ENCODE measurements at regions not wholly inside any gene's neighbourhood (a gene's known extent, or its start where the extent isn't known, plus 50 kb on each side); places are given as distances from the start of the nearest gene placed in this dataset.

DNA sequence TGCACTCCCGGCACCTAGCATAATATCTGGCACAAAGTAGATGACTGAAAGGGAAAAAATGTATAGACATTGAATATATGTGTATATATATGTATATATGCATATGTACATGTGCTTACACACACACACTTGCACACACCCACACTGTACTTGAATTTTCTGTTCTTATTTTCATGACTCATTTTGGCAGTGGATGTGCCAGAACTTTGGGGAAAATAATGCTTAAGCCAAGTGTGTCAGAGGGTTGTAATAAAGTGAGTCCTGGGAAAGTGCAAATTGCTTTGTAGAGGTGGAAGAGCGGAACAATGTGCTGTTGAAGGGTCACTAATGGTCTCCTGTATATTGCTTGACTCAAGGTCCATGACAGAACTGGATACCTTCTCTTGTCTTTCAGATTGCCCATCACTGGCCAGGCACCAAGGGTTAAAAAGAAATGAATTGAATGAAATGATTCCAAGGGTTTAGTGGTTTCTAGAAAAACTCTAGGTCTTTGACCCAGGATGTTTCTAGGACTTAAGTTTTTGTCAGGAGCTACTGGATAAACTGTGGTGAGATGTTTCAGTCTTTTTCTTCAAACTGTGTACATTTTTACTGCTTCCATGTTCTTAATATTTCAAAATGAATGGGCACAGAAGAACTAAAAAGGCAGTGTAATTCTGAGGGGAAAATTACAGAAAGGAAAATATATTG is 129.9 kb upstream of the MOCS2 start:
- H3K9ac ChIP-seq (ENCODE audit: low read depth in 1 of 2, low read length in 2 of 2), result no peak overlapping the region
- H3K36me3 ChIP-seq (ENCODE audit: control insufficient read depth in 4 of 4, insufficient read depth in 3 of 4, low read depth in 1 of 4, low read length in 3 of 4), result no peaks in the 10 kb centered on the region
- H3K9me3 ChIP-seq (ENCODE audit: control insufficient read depth in 4 of 4, low read length in 3 of 4), result no peaks in the 10 kb centered on the region
- WGBS, result 91% methylated on average over 2 of the region's 2 CpGs
- H3K4me1 ChIP-seq (ENCODE audit: control insufficient read depth in 4 of 4, insufficient read depth in 4 of 4, low read length in 3 of 4), result no peaks in the 10 kb centered on the region
- TF ChIP-seq EGR1 (IDR thresholded peaks at IDR 0.05; ENCODE audit: low read depth in 2 of 2) (no peak), GABPA (IDR thresholded peaks at IDR 0.05 in 1 of 2, conservative IDR thresholded peaks at IDR 0.05 in 1 of 2) (no peak), FOXA1 (IDR thresholded peaks at IDR 0.05) (no peak), RXRA (IDR thresholded peaks at IDR 0.05) (no peak), RAD21 (IDR thresholded peaks at IDR 0.05) (no peak)
- DNase-seq (ENCODE audit: low spot score), result no peak
- no peak overlapping the region for H3K27ac ChIP-seq (ENCODE audit: low read depth in 1 of 2, low read length in 2 of 2)
- no peak overlapping the region for H3K4me3 ChIP-seq (ENCODE audit: low read depth in 1 of 3, low read length in 3 of 3)
- no peaks in the 10 kb centered on the region for H3K27me3 ChIP-seq (ENCODE audit: control insufficient read depth in 4 of 4, insufficient read depth in 4 of 4, low read length in 3 of 4)

DNA sequence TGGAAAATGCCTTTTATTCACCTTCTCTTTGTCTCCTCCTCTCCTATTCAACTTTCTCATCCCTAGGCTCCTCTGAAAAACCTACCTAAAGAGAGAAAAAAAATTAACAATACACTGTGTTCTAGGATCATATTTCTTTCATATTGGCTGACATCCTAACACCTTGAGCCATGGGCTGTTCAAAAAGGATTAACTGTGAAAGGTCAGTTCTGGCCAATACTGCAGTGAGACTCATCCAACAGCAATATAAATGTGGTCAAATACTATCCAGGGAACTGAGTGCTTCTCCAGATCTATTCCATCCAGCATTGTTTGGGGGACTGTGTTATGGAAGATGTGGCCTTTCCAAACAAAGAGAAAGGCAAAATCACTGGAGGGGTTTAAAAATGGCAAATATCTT is 131.1 kb upstream of the MOCS2 start:
- H3K36me3 ChIP-seq (ENCODE audit: control insufficient read depth in 4 of 4, insufficient read depth in 3 of 4, low read depth in 1 of 4, low read length in 3 of 4), result no peaks in the 10 kb centered on the region
- H3K9ac ChIP-seq (ENCODE audit: low read depth in 1 of 2, low read length in 2 of 2), result no peak overlapping the region
- H3K4me1 ChIP-seq (ENCODE audit: control insufficient read depth in 4 of 4, insufficient read depth in 4 of 4, low read length in 3 of 4), result no peaks in the 10 kb centered on the region
- no peak for DNase-seq (ENCODE audit: low spot score)
- no peak overlapping the region for H3K27ac ChIP-seq (ENCODE audit: low read depth in 1 of 2, low read length in 2 of 2)
- H3K27me3 ChIP-seq (ENCODE audit: control insufficient read depth in 4 of 4, insufficient read depth in 4 of 4, low read length in 3 of 4), result no peaks in the 10 kb centered on the region
- no peaks in the 10 kb centered on the region for H3K9me3 ChIP-seq (ENCODE audit: control insufficient read depth in 4 of 4, low read length in 3 of 4)
- no peak for TF ChIP-seq RXRA (IDR thresholded peaks at IDR 0.05)
- TF ChIP-seq HNF4A (conservative IDR thresholded peaks at IDR 0.05), result no peak
- TF ChIP-seq SP1 (IDR thresholded peaks at IDR 0.05), result no peak
- TF ChIP-seq, protein P1, sequence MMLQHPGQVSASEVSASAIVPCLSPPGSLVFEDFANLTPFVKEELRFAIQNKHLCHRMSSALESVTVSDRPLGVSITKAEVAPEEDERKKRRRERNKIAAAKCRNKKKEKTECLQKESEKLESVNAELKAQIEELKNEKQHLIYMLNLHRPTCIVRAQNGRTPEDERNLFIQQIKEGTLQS (IDR thresholded peaks at IDR 0.05), result no peak
- no peak for TF ChIP-seq FOXA2 (IDR thresholded peaks at IDR 0.05)
- TF ChIP-seq, protein P2, sequence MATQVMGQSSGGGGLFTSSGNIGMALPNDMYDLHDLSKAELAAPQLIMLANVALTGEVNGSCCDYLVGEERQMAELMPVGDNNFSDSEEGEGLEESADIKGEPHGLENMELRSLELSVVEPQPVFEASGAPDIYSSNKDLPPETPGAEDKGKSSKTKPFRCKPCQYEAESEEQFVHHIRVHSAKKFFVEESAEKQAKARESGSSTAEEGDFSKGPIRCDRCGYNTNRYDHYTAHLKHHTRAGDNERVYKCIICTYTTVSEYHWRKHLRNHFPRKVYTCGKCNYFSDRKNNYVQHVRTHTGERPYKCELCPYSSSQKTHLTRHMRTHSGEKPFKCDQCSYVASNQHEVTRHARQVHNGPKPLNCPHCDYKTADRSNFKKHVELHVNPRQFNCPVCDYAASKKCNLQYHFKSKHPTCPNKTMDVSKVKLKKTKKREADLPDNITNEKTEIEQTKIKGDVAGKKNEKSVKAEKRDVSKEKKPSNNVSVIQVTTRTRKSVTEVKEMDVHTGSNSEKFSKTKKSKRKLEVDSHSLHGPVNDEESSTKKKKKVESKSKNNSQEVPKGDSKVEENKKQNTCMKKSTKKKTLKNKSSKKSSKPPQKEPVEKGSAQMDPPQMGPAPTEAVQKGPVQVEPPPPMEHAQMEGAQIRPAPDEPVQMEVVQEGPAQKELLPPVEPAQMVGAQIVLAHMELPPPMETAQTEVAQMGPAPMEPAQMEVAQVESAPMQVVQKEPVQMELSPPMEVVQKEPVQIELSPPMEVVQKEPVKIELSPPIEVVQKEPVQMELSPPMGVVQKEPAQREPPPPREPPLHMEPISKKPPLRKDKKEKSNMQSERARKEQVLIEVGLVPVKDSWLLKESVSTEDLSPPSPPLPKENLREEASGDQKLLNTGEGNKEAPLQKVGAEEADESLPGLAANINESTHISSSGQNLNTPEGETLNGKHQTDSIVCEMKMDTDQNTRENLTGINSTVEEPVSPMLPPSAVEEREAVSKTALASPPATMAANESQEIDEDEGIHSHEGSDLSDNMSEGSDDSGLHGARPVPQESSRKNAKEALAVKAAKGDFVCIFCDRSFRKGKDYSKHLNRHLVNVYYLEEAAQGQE (IDR thresholded peaks at IDR 0.05), result no peak
- TF ChIP-seq, protein P3, sequence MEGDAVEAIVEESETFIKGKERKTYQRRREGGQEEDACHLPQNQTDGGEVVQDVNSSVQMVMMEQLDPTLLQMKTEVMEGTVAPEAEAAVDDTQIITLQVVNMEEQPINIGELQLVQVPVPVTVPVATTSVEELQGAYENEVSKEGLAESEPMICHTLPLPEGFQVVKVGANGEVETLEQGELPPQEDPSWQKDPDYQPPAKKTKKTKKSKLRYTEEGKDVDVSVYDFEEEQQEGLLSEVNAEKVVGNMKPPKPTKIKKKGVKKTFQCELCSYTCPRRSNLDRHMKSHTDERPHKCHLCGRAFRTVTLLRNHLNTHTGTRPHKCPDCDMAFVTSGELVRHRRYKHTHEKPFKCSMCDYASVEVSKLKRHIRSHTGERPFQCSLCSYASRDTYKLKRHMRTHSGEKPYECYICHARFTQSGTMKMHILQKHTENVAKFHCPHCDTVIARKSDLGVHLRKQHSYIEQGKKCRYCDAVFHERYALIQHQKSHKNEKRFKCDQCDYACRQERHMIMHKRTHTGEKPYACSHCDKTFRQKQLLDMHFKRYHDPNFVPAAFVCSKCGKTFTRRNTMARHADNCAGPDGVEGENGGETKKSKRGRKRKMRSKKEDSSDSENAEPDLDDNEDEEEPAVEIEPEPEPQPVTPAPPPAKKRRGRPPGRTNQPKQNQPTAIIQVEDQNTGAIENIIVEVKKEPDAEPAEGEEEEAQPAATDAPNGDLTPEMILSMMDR (IDR thresholded peaks at IDR 0.05; ENCODE audit: low read depth, low read length, missing input control), result no peak
- TF ChIP-seq EGR1 (IDR thresholded peaks at IDR 0.05; ENCODE audit: low read depth in 2 of 2), result no peak
- TF ChIP-seq, protein P4, sequence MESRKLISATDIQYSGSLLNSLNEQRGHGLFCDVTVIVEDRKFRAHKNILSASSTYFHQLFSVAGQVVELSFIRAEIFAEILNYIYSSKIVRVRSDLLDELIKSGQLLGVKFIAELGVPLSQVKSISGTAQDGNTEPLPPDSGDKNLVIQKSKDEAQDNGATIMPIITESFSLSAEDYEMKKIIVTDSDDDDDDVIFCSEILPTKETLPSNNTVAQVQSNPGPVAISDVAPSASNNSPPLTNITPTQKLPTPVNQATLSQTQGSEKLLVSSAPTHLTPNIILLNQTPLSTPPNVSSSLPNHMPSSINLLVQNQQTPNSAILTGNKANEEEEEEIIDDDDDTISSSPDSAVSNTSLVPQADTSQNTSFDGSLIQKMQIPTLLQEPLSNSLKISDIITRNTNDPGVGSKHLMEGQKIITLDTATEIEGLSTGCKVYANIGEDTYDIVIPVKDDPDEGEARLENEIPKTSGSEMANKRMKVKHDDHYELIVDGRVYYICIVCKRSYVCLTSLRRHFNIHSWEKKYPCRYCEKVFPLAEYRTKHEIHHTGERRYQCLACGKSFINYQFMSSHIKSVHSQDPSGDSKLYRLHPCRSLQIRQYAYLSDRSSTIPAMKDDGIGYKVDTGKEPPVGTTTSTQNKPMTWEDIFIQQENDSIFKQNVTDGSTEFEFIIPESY (IDR thresholded peaks at IDR 0.05), result no peak
- no peak for TF ChIP-seq HNF4G (IDR thresholded peaks at IDR 0.05)
- no peak for TF ChIP-seq YY1 (IDR thresholded peaks at IDR 0.05)
- no peak for TF ChIP-seq GABPA (IDR thresholded peaks at IDR 0.05 in 1 of 2, conservative IDR thresholded peaks at IDR 0.05 in 1 of 2)
- no peak for TF ChIP-seq JUND (IDR thresholded peaks at IDR 0.05)
- H3K4me3 ChIP-seq (ENCODE audit: low read depth in 1 of 3, low read length in 3 of 3), result no peak overlapping the region

Data from liver (tissue), 8 donors.